PC-3 (cell line): ENCODE measurements at regions not wholly inside any gene's neighbourhood (a gene's known extent, or its start where the extent isn't known, plus 50 kb on each side); places are given as distances from the start of the nearest gene placed in this dataset.

ENCODE experiments used
- ATAC-seq: fragments of 200-7000 bp; cut with Tn5 transposase; 2 replicates; pipeline ENCODE4 v1.9.1; 2020; ENCODE audit warnings: mild to moderate bottlenecking, moderate library complexity
- BruUV-seq: library from RNA; stranded (reverse); fragments of 400-500 nt; replicated peaks from 2 replicates; lab custom pipeline; 2021; lab: Mats Ljungman, UMichigan
- CTCF ChIA-PET: fragments of 300-600 bp; sonication (Branson Sonifier 250); formaldehyde crosslinking; loops from one replicate; lab custom pipeline; 2022; ENCODE audit warnings: antibody characterized with exemption; lab: Charles Lee
- POLR2A ChIA-PET: fragments of 300-600 bp; sonication (Branson Sonifier 250); formaldehyde crosslinking; loops from one replicate; lab custom pipeline; 2022; ENCODE audit warnings: antibody characterized with exemption; ENCODE audit not compliant: unreplicated experiment; lab: Charles Lee
- DNase-seq: peaks from one replicate; pipeline ENCODE4 v3.0.0-alpha.2; 2015
- H2AFZ ChIP-seq: fragments of 300-600 bp; sonication (generic); 2 replicates; pipeline ENCODE4 v1.6.0; 2016; ENCODE audit warnings: antibody characterized with exemption, low read length
- H3F3A ChIP-seq: fragments of 300-600 bp; sonication (generic); one replicate; pipeline ENCODE4 v1.6.0; 2017; ENCODE audit warnings: antibody characterized with exemption, low read length, control low read depth, mild to moderate bottlenecking; ENCODE audit not compliant: unreplicated experiment
- H3K27ac ChIP-seq: fragments of 300-600 bp; sonication (generic); 2 replicates; pipeline ENCODE4 v1.5.1; 2016; ENCODE audit warnings: mild to moderate bottlenecking, low read length
- H3K27me3 ChIP-seq: fragments of 300-600 bp; sonication (generic); 2 replicates; pipeline ENCODE4 v1.6.1; 2016; ENCODE audit warnings: low read length, mixed read lengths
- H3K36me3 ChIP-seq: fragments of 300-600 bp; sonication (generic); 2 replicates; pipeline ENCODE4 v1.6.1; 2016; ENCODE audit warnings: low read depth, mixed run types, low read length, mixed read lengths
- H3K4me1 ChIP-seq: fragments of 300-600 bp; sonication (generic); 2 replicates; pipeline ENCODE4 v1.5.1; 2016; ENCODE audit warnings: low read length; ENCODE audit not compliant: insufficient read depth
- H3K4me2 ChIP-seq: fragments of 300-600 bp; sonication (generic); 2 replicates; pipeline ENCODE4 v1.6.0; 2016; ENCODE audit warnings: low read length
- H3K4me3 ChIP-seq: fragments of 300-600 bp; sonication (generic); 2 replicates; pipeline ENCODE4 v1.5.1; 2016; ENCODE audit warnings: mild to moderate bottlenecking, low read length, mixed read lengths
- H3K79me2 ChIP-seq: fragments of 300-600 bp; sonication (generic); 2 replicates; pipeline ENCODE4 v1.6.1; 2017; ENCODE audit warnings: low read length, mixed read lengths
- H3K9ac ChIP-seq: fragments of 300-600 bp; sonication (generic); 2 replicates; pipeline ENCODE4 v1.6.0; 2016; ENCODE audit warnings: mild to moderate bottlenecking, low read length
- H3K9me2 ChIP-seq: fragments of 300-600 bp; sonication (generic); replicated peaks from 2 replicates; pipeline ENCODE4 v1.6.1; 2016; ENCODE audit warnings: mixed run types, low read length, mixed read lengths
- H3K9me3 ChIP-seq: fragments of 300-600 bp; sonication (generic); 2 replicates; pipeline ENCODE4 v1.6.1; 2016; ENCODE audit warnings: low read length, mixed read lengths
- H4K20me1 ChIP-seq: fragments of 300-600 bp; sonication (generic); 2 replicates; pipeline ENCODE4 v1.6.1; 2016; ENCODE audit warnings: low read length, mixed read lengths
- CTCF ChIP-seq: fragments of 300-600 bp; sonication (generic); conservative IDR thresholded peaks from 2 replicates; pipeline ENCODE4 v1.5.1; 2017; ENCODE audit warnings: antibody characterized with exemption, low read depth, mild to moderate bottlenecking, low read length
- EZH2 ChIP-seq: fragments of 300-600 bp; sonication (generic); IDR thresholded peaks from one replicate; pipeline ENCODE4 v1.6.1; 2017; ENCODE audit warnings: antibody characterized with exemption, mild to moderate bottlenecking, low read length; ENCODE audit not compliant: unreplicated experiment
- EZH2phosphoT487 ChIP-seq: fragments of 300-600 bp; sonication (generic); IDR thresholded peaks from 2 replicates; pipeline ENCODE4 v1.6.1; 2018; ENCODE audit warnings: mild to moderate bottlenecking, antibody characterized with exemption, low read length, borderline replicate concordance
- intact Hi-C: fragments of 100-400 bp; cut with micrococcal nuclease; formaldehyde crosslinking; loops from 2 replicates; pipeline ENCODE4 v1.9.0; 2023

GRCh38 chr4:124437853-124438495, 274.6 kb downstream of the ANKRD50 start:
- no peak overlapping the region for H3K4me3 ChIP-seq
- peak; percentile 96 for ATAC-seq
- DNase-seq, result peak; percentile 75
- no peaks in the 10 kb centered on the region for H3K36me3 ChIP-seq
- no peaks in the 10 kb centered on the region for H3K9me3 ChIP-seq
- no peak overlapping the region for H2AFZ ChIP-seq
- intact Hi-C loops, result no loop called here
- no peaks in the 10 kb centered on the region for H3K9me2 ChIP-seq
- no peak for TF ChIP-seq EZH2phosphoT487
- no peak for TF ChIP-seq EZH2
- TF ChIP-seq CTCF, result no peak
- H3K27me3 ChIP-seq, result no peaks in the 10 kb centered on the region
- POLR2A ChIA-PET, result no interaction called here
- peak overlapping the region; percentile 79 for H3K27ac ChIP-seq
- BruUV-seq, result no TSS peak
- H3K4me1 ChIP-seq, result peaks cover 41% of the 10 kb centered on the region
- CTCF ChIA-PET, result interaction anchor here (0.5 to 0.7 kb wide), 2 partner anchors 40 to 287 kb away, joined by 3 read pairs; no protein-coding TSS in a partner anchor
- no peaks in the 10 kb centered on the region for H4K20me1 ChIP-seq
- no peaks in the 10 kb centered on the region for H3K79me2 ChIP-seq
- H3K4me2 ChIP-seq, result peak overlapping the region; percentile 52
- H3K9ac ChIP-seq, result no peak overlapping the region
- H3F3A ChIP-seq, result no peaks in the 10 kb centered on the region

DNA sequence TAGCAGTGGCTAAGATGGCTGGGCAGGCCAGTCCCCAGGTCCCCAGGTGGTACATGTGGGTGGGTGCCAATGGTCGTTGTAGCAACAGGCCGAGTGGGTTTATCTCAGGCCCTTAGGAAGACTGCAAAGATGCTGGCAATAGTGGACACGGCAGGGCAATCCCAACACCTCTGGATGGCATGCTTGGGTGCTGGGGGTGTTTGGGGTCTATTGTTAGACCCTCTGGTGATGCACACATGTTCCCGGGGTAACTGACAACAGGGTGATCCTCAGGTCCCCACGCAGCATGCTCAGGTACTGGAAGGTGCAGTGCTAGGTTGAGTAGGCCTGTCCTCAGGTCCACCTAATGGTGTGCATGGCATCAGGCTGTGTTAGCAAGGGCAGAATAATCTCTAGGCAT, 267.5 kb downstream of the ANKRD50 start:
- H3K4me3 ChIP-seq, result no peak overlapping the region
- intact Hi-C loops, result no loop called here
- BruUV-seq, result no TSS peak
- CTCF ChIA-PET, result no interaction called here
- H3K27me3 ChIP-seq, result no peaks in the 10 kb centered on the region
- no peaks in the 10 kb centered on the region for H3K9me3 ChIP-seq
- H3K4me2 ChIP-seq, result no peak overlapping the region
- H4K20me1 ChIP-seq, result no peaks in the 10 kb centered on the region
- H2AFZ ChIP-seq, result no peak overlapping the region
- ATAC-seq (no peak), DNase-seq (no peak)
- no peaks in the 10 kb centered on the region for H3K36me3 ChIP-seq
- POLR2A ChIA-PET, result no interaction called here
- no peaks in the 10 kb centered on the region for H3F3A ChIP-seq
- H3K4me1 ChIP-seq, result no peaks in the 10 kb centered on the region
- no peaks in the 10 kb centered on the region for H3K9me2 ChIP-seq
- no peak overlapping the region for H3K9ac ChIP-seq
- H3K79me2 ChIP-seq, result no peaks in the 10 kb centered on the region
- H3K27ac ChIP-seq, result no peak overlapping the region
- no peak for TF ChIP-seq EZH2
- TF ChIP-seq EZH2phosphoT487, result no peak
- no peak for TF ChIP-seq CTCF

- POLR2A ChIA-PET, result no interaction called here
- Histone ChIP-seq H3K4me2 (no peak overlapping the region), H3K9me3 (no peaks in the 10 kb centered on the region), H3F3A (no peaks in the 10 kb centered on the region), H3K9ac (no peak overlapping the region), H2AFZ (no peak overlapping the region), H3K4me1 (no peaks in the 10 kb centered on the region), H4K20me1 (no peaks in the 10 kb centered on the region), H3K27ac (no peak overlapping the region), H3K36me3 (no peaks in the 10 kb centered on the region), H3K79me2 (no peaks in the 10 kb centered on the region), H3K27me3 (no peaks in the 10 kb centered on the region), H3K4me3 (no peak overlapping the region), H3K9me2 (no peaks in the 10 kb centered on the region)
- CTCF ChIA-PET, result no interaction called here
- no TSS peak for BruUV-seq
- intact Hi-C loops, result no loop called here
- DNase-seq, result no peak
- ATAC-seq, result no peak
- TF ChIP-seq CTCF (no peak), EZH2 (no peak), EZH2phosphoT487 (no peak)
Observed at GRCh38 chr4:124449881-124450280, 262.7 kb downstream of the ANKRD50 start.
